Muscle of leg (tissue), 3 donors: ENCODE measurements at regions not wholly inside any gene's neighbourhood (a gene's known extent, or its start where the extent isn't known, plus 50 kb on each side); places are given as distances from the start of the nearest gene placed in this dataset.
A peak's percentile ranks its signal among the peaks of the same experiment; 100 is the strongest.
"Not testable (repeated sequence)": the region's sequence is repeated elsewhere in the genome, so short reads cannot be mapped to it uniquely, and the experiment has no call there.

ENCODE experiments used
- DNase-seq: peaks from one replicate; pipeline ENCODE4 v3.0.0; 2013
- H3K27ac ChIP-seq: one replicate; pipeline ENCODE4 v1.5.1; 2013; ENCODE audit warnings: mild to moderate bottlenecking, low read length, control low read depth
- H3K27me3 ChIP-seq: one replicate; pipeline ENCODE4 v1.6.1; 2013; ENCODE audit warnings: low read length; ENCODE audit not compliant: control insufficient read depth, insufficient read depth
- H3K36me3 ChIP-seq: one replicate; pipeline ENCODE4 v1.6.1; 2013; ENCODE audit warnings: low read length; ENCODE audit not compliant: control insufficient read depth, insufficient read depth
- H3K4me1 ChIP-seq: one replicate; pipeline ENCODE4 v1.6.1; 2013; ENCODE audit warnings: low read length; ENCODE audit not compliant: control insufficient read depth, insufficient read depth
- H3K4me3 ChIP-seq: one replicate; pipeline ENCODE4 v1.5.1; 2013; ENCODE audit warnings: low read length, control low read depth
- H3K9me3 ChIP-seq: replicated peaks from 2 replicates; pipeline ENCODE4 v1.6.1; 2013; ENCODE audit warnings: low read depth, low read length; ENCODE audit not compliant: control insufficient read depth
- WGBS: methylation state at CpG from one replicate; pipeline ENCODE4 v1.1.5; 2013; ENCODE audit warnings: missing lambda C conversion rate; ENCODE audit not compliant: insufficient coverage; 5-methylcytosine and 5-hydroxymethylcytosine counted together

DNA sequence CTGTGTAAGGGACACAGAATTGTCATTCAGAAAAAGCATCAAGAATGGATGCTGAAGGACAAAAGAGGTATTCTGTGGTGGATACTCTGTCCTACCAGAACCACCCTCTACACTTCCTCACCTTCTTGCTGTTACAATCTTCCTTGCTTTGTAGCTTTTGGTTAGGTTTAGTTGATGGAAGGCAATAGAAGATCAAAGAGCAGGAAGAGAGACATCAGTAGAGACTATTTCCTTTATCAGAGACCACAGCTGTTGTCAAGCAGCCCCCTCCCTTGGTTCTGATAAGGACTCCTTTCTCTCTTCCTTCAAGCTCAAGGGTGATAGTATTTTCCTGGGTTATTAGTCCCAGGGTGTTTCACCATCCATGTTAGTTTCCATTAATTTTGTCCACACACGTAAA is 84.7 kb upstream of the ALCAM start:
- H3K27ac ChIP-seq = no peak overlapping the region

DNA sequence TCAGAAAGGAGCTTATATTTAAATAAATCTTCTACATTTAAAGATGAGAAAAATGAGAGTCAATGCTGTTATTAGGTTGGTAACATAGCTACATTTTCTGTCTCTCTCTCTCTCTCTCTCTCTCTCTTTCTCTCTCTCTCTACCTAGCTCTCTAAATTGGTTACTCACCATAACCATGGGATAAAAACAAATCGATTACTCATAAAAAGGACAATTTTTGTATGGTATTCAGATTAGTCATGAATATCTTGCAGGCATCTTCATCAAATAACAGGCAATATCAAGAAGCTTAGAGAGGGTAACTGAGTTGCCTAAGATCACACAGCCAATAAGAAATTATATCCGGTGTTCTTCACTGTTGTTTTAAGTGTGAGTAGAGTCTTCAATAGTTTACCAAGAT is 81.8 kb upstream of the ALCAM start:
- H3K9me3 ChIP-seq = no peaks in the 10 kb centered on the region
- no CpG with 5 or more reads among the region's 2 CpGs for WGBS

More for the DNA sequence above, 84.7 kb upstream of the ALCAM start:
- Histone ChIP-seq H3K4me1 (no peaks in the 10 kb centered on the region), H3K36me3 (no peaks in the 10 kb centered on the region), H3K9me3 (no peaks in the 10 kb centered on the region), H3K4me3 (no peak overlapping the region), H3K27me3 (no peaks in the 10 kb centered on the region)
- WGBS = no CpG with 5 or more reads among the region's 1 CpG
- DNase-seq = no peak

DNA sequence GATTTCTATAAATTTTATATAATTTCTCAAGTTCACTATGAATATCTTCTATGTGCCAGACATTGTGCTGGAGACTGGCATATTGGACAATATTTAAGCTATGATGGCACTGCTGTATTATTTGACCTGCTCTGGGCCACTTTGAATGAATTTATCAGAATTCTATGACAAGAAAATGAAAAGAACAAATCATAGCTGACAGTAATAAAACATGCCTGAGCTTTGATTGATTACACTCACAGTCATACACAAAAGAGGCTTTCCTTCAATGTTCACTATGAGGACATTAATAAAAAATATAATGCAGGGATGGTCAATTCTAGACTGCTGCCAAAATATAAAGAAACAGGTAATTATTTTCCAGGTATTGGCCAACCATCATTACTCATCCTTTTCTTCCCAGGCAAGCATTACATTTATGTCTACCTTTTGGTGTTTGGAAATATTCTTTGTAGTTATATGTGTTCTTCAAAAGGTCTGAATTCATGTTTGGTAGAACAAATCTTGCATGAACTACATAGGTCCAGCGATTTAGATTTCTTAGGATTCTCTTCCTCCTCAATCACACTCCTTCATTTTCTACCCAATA is 81.0 kb upstream of the ALCAM start:
- no peaks in the 10 kb centered on the region for H3K9me3 ChIP-seq
- no peaks in the 10 kb centered on the region for H3K36me3 ChIP-seq
- no peaks in the 10 kb centered on the region for H3K4me1 ChIP-seq
- H3K27ac ChIP-seq = no peak overlapping the region
- no CpG with 5 or more reads among the region's 1 CpG for WGBS
- no peak overlapping the region for H3K4me3 ChIP-seq
- no peak for DNase-seq
- no peaks in the 10 kb centered on the region for H3K27me3 ChIP-seq

More for the DNA sequence above, 81.8 kb upstream of the ALCAM start:
- H3K4me3 ChIP-seq = no peak overlapping the region
- H3K4me1 ChIP-seq = no peaks in the 10 kb centered on the region
- no peak overlapping the region for H3K27ac ChIP-seq
- H3K27me3 ChIP-seq = no peaks in the 10 kb centered on the region
- no peak for DNase-seq
- H3K36me3 ChIP-seq = no peaks in the 10 kb centered on the region

DNA sequence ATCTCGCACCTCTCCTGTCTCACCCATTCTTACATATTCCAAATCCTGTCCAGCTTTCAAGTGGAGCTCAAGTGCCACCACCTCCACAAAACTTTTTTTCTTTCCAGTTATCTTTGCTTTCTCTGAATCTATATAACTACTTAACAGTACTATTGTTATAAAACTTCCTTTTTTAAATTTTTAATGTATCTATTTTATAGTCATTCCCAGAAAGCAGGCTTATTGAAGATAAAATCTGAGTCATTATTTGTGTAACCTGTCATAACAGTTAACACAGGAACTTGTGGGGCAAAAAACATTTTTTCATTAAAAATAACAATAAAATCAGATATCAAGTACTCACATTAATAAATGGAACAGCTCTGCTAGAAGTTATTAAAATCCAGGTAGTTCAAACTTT is 73.3 kb upstream of the ALCAM start:
- no peaks in the 10 kb centered on the region for H3K4me1 ChIP-seq
- no peaks in the 10 kb centered on the region for H3K36me3 ChIP-seq
- no peak overlapping the region for H3K27ac ChIP-seq
- no peaks in the 10 kb centered on the region for H3K9me3 ChIP-seq
- H3K4me3 ChIP-seq = no peak overlapping the region
- no peak for DNase-seq
- no peaks in the 10 kb centered on the region for H3K27me3 ChIP-seq
- 89% methylated on average over 1 of the region's 1 CpG for WGBS

DNA sequence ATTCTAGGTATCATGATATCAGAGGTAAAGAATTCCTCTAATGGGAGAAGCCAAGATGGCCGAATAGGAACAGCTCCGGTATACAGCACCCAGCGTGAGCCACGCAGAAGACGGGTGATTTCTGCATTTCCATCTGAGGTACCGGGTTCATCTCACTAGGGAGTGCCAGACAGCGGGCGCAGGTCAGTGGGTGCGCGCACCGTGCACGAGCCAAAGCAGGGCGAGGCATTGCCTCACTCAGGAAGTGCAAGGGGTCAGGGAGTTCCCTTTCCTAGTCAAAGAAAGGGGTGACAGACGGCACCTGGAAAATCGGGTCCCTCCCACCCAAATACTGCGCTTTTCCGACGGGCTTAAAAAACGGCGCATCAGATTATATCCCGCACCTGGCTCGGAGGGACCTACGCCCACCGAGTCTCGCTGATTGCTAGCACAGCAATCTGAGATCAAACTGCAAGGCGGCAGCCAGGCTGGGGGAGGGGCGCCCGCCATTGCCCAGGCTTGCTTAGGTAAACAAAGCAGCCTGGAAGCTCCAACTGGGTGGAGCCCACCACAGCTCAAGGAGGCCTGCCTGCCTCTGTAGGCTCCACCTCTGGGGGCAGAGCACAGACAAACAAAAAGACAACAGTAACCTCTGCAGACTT is 70.4 kb upstream of the ALCAM start:
- not testable (repeated sequence) for DNase-seq, H3K36me3 ChIP-seq, H3K4me3 ChIP-seq, H3K27me3 ChIP-seq, H3K4me1 ChIP-seq, H3K27ac ChIP-seq, H3K9me3 ChIP-seq
- 88% methylated on average over 14 of the region's 28 CpGs for WGBS

DNA sequence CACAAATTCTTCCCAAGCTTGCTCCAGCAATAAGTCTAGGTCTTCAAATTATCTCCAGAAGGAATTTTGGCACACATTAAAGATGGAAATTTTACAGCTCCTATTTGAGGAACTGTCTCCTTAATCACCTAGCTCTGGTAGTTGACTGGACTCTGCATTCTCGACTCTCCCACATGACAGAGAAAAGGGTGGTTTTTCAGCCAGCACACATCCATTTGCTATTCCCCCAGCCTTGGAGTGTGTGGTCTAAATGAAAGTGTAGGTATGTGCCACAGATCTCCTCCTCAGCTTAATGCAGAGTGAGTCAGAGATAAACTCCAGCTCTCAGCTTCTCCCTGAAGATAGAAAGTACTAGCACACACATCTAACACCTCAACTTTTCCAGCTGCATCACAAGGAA is 62.2 kb upstream of the ALCAM start:
- Histone ChIP-seq H3K9me3 (peaks cover 14% of the 10 kb centered on the region), H3K4me3 (no peak overlapping the region), H3K4me1 (no peaks in the 10 kb centered on the region), H3K36me3 (no peaks in the 10 kb centered on the region), H3K27me3 (no peaks in the 10 kb centered on the region), H3K27ac (no peak overlapping the region)
- WGBS = no CpG with 5 or more reads among the region's 1 CpG
- no peak for DNase-seq

DNA sequence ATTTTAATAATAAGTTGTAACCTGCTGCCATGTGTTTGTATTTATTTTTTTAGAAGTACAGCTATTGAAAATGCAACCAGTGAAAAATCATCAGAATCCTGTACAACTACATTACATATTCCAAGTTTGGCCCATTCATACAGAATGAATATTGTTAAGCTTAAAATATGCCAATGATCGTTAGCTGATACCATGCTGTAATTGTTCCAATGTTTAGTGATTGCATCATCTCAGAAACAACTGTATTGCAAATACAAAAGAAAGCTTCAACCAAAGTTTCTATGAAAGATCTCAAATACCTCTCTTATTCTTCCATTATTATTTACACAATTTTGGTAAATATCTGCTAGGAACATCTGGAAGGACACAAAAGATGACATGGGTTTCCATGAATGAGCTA is 51.6 kb upstream of the ALCAM start:
- H3K27ac ChIP-seq = no peak overlapping the region
- H3K27me3 ChIP-seq = no peaks in the 10 kb centered on the region
- no CpG with 5 or more reads among the region's 1 CpG for WGBS
- H3K9me3 ChIP-seq = no peaks in the 10 kb centered on the region
- no peak overlapping the region for H3K4me3 ChIP-seq
- no peaks in the 10 kb centered on the region for H3K4me1 ChIP-seq
- H3K36me3 ChIP-seq = no peaks in the 10 kb centered on the region
- no peak for DNase-seq

DNA sequence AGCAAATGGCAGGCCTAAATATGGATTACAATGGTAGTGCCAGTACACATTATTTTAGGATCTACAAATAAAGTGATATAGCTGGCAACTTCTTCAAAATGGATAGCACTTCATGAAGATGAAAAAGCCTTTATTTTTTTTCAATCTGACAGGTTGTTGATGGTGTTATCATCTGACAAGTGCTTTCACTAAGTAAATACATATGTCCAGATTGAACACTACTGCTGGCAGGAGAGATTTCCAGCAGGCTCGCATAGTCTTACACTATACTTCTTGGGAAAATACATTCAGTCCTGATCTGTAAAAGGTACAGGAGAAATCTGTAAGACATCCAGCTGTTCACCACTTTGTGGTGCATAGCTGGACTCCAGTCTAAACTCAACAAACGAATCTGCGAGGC is 50.9 kb upstream of the ALCAM start:
- Histone ChIP-seq H3K9me3 (no peaks in the 10 kb centered on the region), H3K36me3 (no peaks in the 10 kb centered on the region), H3K27ac (no peak overlapping the region), H3K4me3 (no peak overlapping the region), H3K27me3 (no peaks in the 10 kb centered on the region), H3K4me1 (no peaks in the 10 kb centered on the region)
- DNase-seq = no peak
- WGBS = no CpG with 5 or more reads among the region's 3 CpGs

DNA sequence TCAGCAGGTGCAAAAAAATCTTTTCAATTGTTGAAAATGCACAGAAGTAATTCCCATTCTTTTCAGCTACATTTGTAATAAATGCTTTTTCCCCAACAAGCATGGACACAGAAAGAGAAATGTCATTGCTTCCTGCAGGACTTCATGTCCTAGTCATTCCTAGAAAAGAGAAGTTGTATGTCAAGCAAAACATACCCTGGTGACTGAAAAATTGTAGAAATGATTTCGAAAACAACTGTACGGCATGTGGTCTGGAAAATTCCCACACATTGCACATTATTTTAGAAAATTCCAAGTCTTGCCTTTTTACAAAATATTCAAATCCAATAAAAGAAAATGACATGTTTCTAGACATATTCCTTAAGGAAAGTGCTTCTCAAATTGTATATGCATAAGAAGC is 50.4 kb upstream of the ALCAM start:
- peak; percentile 28 for DNase-seq
- Histone ChIP-seq H3K27ac (no peak overlapping the region), H3K27me3 (no peaks in the 10 kb centered on the region), H3K36me3 (no peaks in the 10 kb centered on the region), H3K4me1 (no peaks in the 10 kb centered on the region), H3K9me3 (no peaks in the 10 kb centered on the region), H3K4me3 (no peak overlapping the region)
- no CpG with 5 or more reads among the region's 2 CpGs for WGBS
